Transverse colon (tissue), 4 donors: ENCODE measurements at regions not wholly inside any gene's neighbourhood (a gene's known extent, or its start where the extent isn't known, plus 50 kb on each side); places are given as distances from the start of the nearest gene placed in this dataset.

Experiments
- DNase-seq: peaks from one replicate; pipeline ENCODE4 v3.0.0-alpha.2; 2019
- H3K27ac ChIP-seq, 4 donors: fragments of 200-600 bp; sonication (generic); 2 replicates each; pipeline ENCODE4 v1.5.1; 2016 to 2018; ENCODE audit warnings: inconsistent platforms in 4 of 4
- H3K27me3 ChIP-seq: fragments of 200-600 bp; sonication (generic); 2 replicates; pipeline ENCODE4 v1.5.1; 2017; ENCODE audit warnings: inconsistent platforms
- H3K36me3 ChIP-seq, 4 donors: fragments of 200-600 bp; sonication (generic); 2 replicates each; pipeline ENCODE4 v1.5.1; 2017 to 2019; ENCODE audit warnings: inconsistent platforms in 4 of 4
- H3K4me1 ChIP-seq, 4 donors: fragments of 200-600 bp; sonication (generic); 2 replicates each; pipeline ENCODE4 v1.5.1; 2017 to 2020; ENCODE audit warnings: inconsistent platforms in 4 of 4
- H3K4me3 ChIP-seq, 4 donors: fragments of 200-600 bp; sonication (generic); 1 replicate in 1 of 4; 2 replicates in 3 of 4; pipeline versions ENCODE4 v1.5.1 to v1.6.1; 2017 to 2019; ENCODE audit warnings: inconsistent platforms in 4 of 4
- H3K9me3 ChIP-seq, 2 donors: fragments of 200-600 bp; sonication (generic); 2 replicates each; pipeline ENCODE4 v1.5.1; 2017 to 2019; ENCODE audit warnings: inconsistent platforms in 2 of 2
- EP300 ChIP-seq: sonication (generic); formaldehyde crosslinking; IDR thresholded peaks from one replicate; pipeline ENCODE4 v1.6.1; 2017; ENCODE audit warnings: antibody characterized with exemption, low read depth
- POLR2A ChIP-seq: fragments of 450-650 bp; IDR thresholded peaks from one replicate; pipeline ENCODE4 v1.6.1; 2016; ENCODE audit warnings: antibody characterized with exemption, mild to moderate bottlenecking, moderate library complexity
- POLR2AphosphoS5 ChIP-seq, 3 donors: sonication (generic); formaldehyde crosslinking; IDR thresholded peaks; one replicate each; pipeline ENCODE4 v1.6.1; 2016; ENCODE audit warnings: antibody characterized with exemption in 3 of 3
- WGBS, 2 donors: methylation state at CpG; one replicate each; pipeline ENCODE4 v1.1.5; 2018; ENCODE audit warnings: low coverage in 1 of 2; 5-methylcytosine and 5-hydroxymethylcytosine counted together
- in situ Hi-C, 4 donors: fragments of 200-750 bp; cut with MboI; loops; one replicate each; pipeline versions ENCODE4 v1.15.0 to v1.15.1; 2017; ENCODE audit warnings: low sequenced_read_pairs in 3 of 4, low pct_ligation_motif_present in 1 of 4, low pct_unique_long_range_greater_than_20kb in 1 of 4
- intact Hi-C: fragments of 100-400 bp; cut with DNase I; formaldehyde crosslinking; loops from one replicate; pipeline ENCODE4 v1.15.1; 2023; ENCODE audit warnings: low total_unique reads
- TF ChIP-seq, protein P1 (sequence below), 5 experiments: fragments of 200-600 bp in 3 of 5; fragments of 450-650 bp in 2 of 5; sonication (generic) in 3 of 5; IDR thresholded peaks; 1 replicate in 2 of 5; 2 replicates in 3 of 5; pipeline ENCODE4 v1.5.1; 2016 to 2017; ENCODE audit warnings: antibody characterized with exemption in 5 of 5, inconsistent platforms in 3 of 5, mild to moderate bottlenecking in 2 of 5, moderate library complexity in 1 of 5

DNA sequence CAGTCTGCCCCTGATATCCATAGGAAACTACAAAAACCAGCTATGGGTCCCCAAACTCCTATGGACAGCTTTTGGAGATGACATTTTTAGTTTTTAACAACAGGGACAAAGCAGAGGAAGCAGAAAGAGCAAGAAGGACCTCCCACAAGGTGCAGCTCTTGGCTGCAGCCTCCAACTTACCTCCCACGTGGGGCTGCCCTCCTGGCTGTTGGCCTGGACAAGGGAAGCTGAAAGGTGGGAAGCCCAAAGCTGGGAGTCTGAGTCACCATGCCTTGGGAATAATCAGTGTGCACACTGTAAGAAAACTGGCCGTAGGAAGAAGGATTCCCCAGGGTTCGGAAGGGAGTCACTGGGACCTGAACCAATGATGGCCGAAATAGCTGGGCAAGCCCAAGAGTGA is 51.8 kb upstream of the PAX1 start:
- no peak for TF ChIP-seq POLR2A
- no peak for TF ChIP-seq EP300
- no peak for TF ChIP-seq POLR2AphosphoS5 (IDR thresholded peaks at IDR 0.05)
- TF ChIP-seq, protein P1, sequence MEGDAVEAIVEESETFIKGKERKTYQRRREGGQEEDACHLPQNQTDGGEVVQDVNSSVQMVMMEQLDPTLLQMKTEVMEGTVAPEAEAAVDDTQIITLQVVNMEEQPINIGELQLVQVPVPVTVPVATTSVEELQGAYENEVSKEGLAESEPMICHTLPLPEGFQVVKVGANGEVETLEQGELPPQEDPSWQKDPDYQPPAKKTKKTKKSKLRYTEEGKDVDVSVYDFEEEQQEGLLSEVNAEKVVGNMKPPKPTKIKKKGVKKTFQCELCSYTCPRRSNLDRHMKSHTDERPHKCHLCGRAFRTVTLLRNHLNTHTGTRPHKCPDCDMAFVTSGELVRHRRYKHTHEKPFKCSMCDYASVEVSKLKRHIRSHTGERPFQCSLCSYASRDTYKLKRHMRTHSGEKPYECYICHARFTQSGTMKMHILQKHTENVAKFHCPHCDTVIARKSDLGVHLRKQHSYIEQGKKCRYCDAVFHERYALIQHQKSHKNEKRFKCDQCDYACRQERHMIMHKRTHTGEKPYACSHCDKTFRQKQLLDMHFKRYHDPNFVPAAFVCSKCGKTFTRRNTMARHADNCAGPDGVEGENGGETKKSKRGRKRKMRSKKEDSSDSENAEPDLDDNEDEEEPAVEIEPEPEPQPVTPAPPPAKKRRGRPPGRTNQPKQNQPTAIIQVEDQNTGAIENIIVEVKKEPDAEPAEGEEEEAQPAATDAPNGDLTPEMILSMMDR (IDR thresholded peaks at IDR 0.05): no peak

DNA sequence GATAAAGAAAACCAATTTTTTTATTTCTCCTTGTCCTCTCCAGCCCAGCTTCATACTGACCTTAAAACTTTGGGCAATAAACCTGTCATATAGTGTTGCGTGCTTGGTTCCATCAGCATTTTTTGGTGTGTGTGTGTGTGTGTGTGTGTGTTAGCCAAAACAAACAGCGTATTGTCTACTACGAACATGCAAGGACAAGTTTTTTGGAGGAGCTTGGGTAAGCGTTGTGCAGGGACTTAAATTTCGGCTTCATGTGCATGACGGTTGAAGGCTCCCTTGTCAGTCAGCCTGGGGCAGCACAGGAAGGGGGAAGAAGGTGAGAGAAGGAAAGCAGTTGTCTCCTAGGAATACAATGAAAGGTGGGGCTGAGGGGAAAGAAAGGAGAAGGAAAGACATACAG is 62.0 kb upstream of the PAX1 start:
- no peak overlapping the region for H3K27ac ChIP-seq
- peaks cover 0 to 5% of the 10 kb centered on the region in 2 donors for H3K9me3 ChIP-seq
- 68 to 78% methylated on average over 6 of the region's 6 CpGs for WGBS, 2 donors
- DNase-seq: no peak
- no peak for TF ChIP-seq EP300
- no peak for TF ChIP-seq POLR2AphosphoS5 (IDR thresholded peaks at IDR 0.05)
- TF ChIP-seq, protein P1 (IDR thresholded peaks at IDR 0.05): no peak
- no peak for TF ChIP-seq POLR2A
- in situ Hi-C loops: no loop called here
- H3K27me3 ChIP-seq: no peaks in the 10 kb centered on the region
- H3K4me3 ChIP-seq: no peak overlapping the region
- no peaks in the 10 kb centered on the region for H3K36me3 ChIP-seq
- intact Hi-C loops: no loop called here
- no peaks in the 10 kb centered on the region for H3K4me1 ChIP-seq

More for the DNA sequence above, 51.8 kb upstream of the PAX1 start:
- DNase-seq: no peak
- in situ Hi-C loops (no loop called here), intact Hi-C loops (no loop called here)
- no peaks in the 10 kb centered on the region for H3K9me3 ChIP-seq
- WGBS, 2 donors: 74 to 82% methylated on average over 3 to 4 of the region's 4 CpGs
- no peak overlapping the region for H3K4me3 ChIP-seq
- no peaks in the 10 kb centered on the region for H3K4me1 ChIP-seq
- no peak overlapping the region for H3K27ac ChIP-seq
- H3K27me3 ChIP-seq: no peaks in the 10 kb centered on the region
- H3K36me3 ChIP-seq: no peaks in the 10 kb centered on the region

DNA sequence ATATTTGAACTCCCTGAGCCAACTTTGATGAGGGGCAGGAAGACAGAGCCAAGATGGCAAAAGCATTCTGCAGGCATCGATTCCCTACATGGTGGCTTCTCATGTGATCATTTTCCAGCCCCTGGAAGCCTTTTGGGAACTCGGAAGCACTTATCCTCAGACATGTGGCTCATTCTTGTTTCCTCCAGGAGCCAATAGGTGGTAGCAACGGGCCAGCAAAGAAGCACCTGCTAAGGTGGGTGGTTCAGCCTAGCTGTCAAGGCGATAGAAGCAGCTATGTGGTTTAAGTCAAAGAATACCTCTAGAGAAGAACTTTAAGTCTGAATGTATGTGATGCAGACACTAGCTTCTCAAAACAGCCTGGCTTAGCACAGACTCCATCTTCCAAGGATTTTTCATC is 64.9 kb upstream of the PAX1 start:
- Histone ChIP-seq H3K36me3 (no peaks in the 10 kb centered on the region), H3K27me3 (no peaks in the 10 kb centered on the region), H3K9me3 (no peaks in the 10 kb centered on the region), H3K27ac (no peak overlapping the region), H3K4me3 (no peak overlapping the region), H3K4me1 (no peaks in the 10 kb centered on the region)
- WGBS, 2 donors: 12% methylated on average over 4 of the region's 4 CpGs; no CpG with 5 or more reads in 1 of the 2 donors
- no peak for DNase-seq
- intact Hi-C loops: no loop called here
- in situ Hi-C loops: no loop called here
- TF ChIP-seq EP300 (no peak), POLR2A (no peak)
- TF ChIP-seq, protein P1 (IDR thresholded peaks at IDR 0.05): no peak

DNA sequence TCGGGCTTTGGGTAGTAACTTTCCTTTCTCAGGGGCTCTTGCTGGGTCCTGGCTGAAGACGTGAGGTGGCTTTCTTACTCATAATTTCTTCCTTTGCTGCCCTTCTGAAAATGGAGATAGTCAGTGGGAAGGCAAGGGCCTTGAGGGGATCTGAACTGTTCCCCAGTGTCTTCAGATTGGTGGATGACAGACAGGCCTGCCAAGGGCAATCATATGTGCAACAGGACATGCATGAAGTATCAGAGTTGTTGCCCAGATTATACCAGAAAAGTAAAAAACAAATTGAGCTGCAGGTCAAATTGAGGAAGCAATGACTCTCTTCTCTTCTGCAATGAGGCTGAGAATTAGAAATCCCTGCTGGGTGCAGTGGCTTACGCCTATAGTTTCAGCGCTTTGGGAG is 71.6 kb upstream of the PAX1 start:
- Histone ChIP-seq H3K4me3 (no peak overlapping the region), H3K36me3 (no peaks in the 10 kb centered on the region), H3K27me3 (no peaks in the 10 kb centered on the region), H3K4me1 (no peaks in the 10 kb centered on the region), H3K27ac (no peak overlapping the region), H3K9me3 (no peaks in the 10 kb centered on the region)
- TF ChIP-seq POLR2A (no peak), POLR2AphosphoS5 (IDR thresholded peaks at IDR 0.05) (no peak), EP300 (no peak)
- TF ChIP-seq, protein P1 (IDR thresholded peaks at IDR 0.05): no peak
- in situ Hi-C loops (no loop called here), intact Hi-C loops (no loop called here)
- WGBS, 2 donors: 77 to 89% methylated on average over 3 to 4 of the region's 4 CpGs
- DNase-seq: no peak
